Middle frontal gyrus (tissue), 1 donor: ENCODE measurements at regions not wholly inside any gene's neighbourhood (a gene's known extent, or its start where the extent isn't known, plus 50 kb on each side); places are given as distances from the start of the nearest gene placed in this dataset.
"Not testable (repeated sequence)": the region's sequence is repeated elsewhere in the genome, so short reads cannot be mapped to it uniquely, and the experiment has no call there.

Experiments used
- DNase-seq: peaks from one replicate; pipeline ENCODE4 v3.0.0-alpha.2; 2015; ENCODE audit warnings: low spot score; ENCODE audit errors: extremely low spot score

DNA sequence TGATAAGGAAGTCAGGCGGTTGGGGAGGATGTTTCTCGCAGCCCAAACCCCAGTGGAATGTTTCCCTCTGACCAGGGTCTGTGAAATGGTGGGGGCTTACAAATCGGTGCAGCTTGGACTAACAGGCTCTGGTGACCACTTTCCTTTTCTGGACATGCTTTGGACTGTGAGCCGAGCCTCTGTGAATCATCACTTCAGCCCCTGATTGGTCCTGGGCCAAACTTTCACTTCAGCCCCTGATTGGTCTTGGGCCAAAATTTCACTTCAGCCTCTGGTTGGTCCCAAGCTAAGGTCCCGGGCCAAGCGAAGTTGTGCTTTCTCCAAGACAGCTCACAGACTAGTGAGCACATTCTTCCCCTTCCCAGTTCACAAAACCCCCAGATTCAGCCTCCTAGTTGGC is 223.7 kb upstream of the ANKRD20A1 start:
- DNase-seq: not testable (repeated sequence)

DNA sequence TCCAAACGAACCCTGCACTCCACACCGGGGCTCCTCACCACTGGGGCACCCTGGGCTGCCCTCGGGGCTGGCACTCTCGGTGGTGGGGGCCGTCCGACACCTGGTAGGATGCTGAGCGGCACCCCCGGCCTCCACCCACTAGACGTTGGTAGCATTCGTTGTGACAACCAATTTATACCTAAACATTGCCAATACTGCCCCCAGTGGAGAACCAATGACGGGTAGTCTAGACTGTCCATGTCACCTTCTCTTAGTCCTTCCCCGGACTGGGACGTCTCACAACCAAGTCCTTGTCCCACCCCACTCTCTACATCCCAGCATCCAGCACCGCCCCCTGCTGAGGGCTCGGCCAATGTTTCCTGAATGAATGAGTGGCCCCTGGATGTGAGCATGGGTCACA is 246.8 kb upstream of the ANKRD20A1 start:
- not testable (repeated sequence) for DNase-seq

DNA sequence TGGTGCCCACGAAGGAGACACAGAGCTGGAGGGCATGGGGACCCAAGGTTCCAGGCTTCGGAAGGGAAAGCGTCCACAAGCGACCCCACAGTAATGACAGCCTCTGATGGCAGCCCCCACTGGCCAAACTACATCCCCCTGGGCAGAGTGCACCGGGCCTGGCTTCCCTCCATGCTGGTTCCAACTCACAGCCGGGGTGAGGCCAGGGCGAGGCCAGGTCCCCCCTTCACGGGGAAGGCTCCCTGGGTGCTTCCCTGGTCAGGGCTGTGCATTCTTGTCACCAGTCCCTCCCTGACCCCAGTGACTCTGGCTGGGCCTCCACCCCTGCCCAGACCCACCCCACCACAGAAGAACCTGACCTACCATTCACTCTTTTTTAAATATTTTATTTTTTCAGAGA is 248.9 kb upstream of the ANKRD20A1 start:
- not testable (repeated sequence) for DNase-seq

DNA sequence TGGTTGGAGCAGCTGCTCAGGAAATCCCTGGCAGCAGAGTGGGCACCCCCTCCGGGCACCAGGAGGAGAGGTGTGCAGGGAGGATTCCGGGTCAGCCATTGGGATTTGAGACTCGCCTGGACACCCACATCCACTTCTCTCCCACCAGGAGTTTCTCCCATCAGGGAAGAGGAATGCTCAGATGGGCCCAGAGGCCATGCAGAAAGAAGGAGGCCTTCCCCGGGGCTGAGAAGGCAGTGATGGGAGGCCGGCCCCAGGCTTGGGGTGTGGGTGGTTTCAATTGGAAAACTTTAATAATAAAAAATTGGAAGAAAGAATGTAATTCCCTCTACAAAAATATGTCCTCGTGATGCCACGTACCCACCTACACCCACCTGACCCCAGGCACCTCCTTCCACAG is 249.3 kb upstream of the ANKRD20A1 start:
- DNase-seq: not testable (repeated sequence)

DNA sequence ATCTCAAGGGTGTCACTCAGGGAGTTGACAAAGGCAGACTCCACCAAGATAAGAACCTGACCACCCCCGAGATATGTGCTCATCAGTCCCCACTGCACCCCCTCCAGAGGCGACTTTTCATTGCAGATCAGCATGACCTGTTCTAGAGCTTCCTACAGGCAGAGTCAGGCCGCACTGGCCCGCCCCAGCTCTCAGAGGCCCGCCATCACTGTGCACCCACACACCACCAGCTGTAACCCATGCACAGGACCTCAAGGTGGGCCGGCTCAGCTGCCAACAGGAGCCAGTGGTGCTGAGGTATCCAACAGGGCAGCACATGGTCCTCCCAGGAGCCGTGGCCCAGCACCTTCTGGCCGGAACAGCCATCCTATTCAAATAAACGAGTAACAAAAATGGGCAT is 253.6 kb upstream of the ANKRD20A1 start:
- DNase-seq: not testable (repeated sequence)

DNA sequence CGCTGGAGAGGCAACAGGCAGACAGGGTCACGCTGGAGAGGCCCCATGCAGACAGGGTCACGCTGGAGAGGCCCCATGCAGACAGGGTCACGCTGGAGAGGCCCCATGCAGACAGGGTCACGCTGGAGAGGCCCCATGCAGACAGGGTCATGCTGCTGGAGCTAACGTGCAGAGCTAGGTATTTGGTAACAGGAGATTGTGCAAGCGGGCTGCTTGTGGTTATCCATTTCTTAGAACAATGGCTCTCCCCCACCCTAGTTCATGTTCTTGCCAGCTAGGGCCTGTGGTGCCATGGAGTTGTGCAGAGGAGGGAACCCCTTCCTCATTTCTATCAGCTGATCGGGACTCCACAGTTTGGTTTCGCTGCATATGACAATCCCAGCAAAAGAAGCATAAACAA is 255.1 kb upstream of the ANKRD20A1 start:
- not testable (repeated sequence) for DNase-seq

DNA sequence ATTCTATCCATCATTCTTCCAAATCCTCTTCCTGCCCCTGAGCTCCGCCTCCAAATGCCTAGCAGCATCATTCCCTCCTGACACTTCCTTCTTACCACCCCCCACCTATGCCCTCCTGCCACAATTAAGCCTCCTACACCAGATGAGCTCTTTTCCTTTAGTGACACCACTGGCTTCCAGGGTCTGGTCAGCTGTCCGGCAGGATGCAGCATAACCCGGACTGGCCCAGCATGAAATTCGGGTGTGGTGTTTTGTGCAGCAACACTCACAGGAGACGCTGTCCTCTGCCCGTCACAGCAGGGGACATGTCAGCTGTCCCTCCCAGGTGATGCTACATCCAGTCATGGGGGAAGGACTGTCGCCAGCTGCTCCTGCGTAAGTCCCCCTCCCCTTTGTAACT is 266.3 kb upstream of the ANKRD20A1 start:
- DNase-seq: not testable (repeated sequence)

DNA sequence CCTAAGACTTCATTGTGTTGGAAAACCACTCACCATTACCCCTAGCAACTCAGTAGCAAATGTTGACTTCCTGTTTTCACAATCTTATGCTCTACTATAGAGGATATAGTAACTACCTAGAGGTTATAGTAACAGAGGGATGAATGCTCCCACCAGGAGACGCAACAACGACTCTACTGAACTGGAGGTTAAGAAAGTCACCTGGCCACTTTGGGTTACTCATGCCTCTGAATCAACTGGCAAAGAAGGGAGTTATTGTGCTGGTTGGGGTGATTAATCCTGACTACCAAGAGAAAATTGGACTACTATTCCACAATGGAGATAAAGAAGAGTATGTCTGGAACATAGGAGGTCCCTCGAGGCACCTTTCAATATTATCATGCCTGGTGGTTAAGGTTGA is 302.9 kb upstream of the ANKRD20A1 start:
- DNase-seq: not testable (repeated sequence)

DNA sequence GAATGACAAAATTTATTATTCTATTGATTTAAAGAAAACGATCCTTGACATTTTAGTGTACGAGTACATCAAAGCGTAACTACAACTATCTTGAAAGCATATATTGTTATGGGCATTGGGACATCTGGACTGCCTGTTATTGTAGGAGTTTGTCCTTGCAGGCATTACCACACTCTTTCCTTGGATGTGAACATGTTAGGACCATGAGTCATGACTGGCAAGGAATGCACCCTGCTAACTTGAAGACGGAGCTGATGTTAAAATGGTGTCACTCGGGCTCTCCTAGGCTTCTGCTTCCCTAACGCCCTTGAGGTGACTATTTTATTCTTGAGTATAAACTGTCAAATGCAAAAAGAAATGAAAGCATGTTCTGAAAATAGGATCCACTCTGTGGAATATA is 308.7 kb upstream of the ANKRD20A1 start:
- not testable (repeated sequence) for DNase-seq

DNA sequence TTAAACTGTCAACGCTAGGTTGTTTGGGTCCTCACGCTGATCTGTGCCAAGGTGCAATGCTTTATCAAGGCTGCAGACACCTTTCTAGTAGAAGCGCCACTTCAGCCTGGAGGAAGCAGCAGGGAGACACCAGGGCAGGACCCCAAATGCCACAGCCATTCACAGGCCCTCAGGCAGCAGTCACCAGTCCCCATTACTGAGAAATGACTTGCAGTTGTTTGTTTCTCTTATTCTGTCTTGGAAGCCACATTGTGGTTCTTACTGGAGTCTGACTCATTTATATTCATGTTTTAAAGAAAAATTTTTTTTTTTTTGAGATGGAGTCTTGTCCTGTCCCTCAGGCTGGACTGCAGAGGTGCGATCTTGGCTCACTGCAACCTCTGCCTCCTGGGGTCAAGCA is 328.9 kb upstream of the ANKRD20A1 start:
- DNase-seq: not testable (repeated sequence)

DNA sequence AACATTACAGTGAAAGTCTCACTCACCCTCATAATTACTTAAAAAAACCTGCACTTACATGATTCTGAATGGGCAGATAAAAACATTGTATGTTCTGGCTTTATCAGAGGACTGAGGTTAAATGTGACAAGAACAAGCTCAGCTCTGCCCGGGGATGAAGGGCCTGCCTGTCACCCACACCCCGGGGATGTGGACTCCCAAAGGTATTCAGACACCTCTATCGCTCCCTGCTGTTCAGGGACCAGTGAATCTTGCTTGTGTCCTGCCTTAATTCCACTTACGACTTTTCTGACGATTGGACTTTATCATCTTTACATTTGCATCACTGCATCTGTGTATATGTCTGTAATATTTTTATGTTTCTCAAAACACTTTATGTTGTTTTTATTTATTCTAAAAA is 341.8 kb upstream of the ANKRD20A1 start:
- not testable (repeated sequence) for DNase-seq

DNA sequence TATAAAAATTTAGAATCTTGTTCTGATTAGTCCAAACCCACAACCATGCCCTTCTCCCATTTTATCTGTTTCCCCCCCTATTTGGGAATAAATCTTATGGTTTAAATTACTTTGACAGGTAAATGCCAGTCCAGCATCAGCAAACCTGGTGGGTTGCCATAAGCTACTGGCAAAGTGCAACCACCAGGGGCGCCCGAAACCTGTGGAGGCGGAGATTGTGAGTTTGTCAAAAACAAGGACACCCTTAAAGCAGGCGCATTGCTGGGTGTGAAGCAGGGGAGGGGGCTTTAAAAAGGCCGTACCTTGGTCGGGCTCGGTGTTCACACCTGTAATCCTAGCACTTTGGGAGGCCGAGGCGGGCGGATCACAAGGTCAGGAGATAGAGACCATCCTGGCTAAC is 344.1 kb upstream of the ANKRD20A1 start:
- DNase-seq: not testable (repeated sequence)

DNA sequence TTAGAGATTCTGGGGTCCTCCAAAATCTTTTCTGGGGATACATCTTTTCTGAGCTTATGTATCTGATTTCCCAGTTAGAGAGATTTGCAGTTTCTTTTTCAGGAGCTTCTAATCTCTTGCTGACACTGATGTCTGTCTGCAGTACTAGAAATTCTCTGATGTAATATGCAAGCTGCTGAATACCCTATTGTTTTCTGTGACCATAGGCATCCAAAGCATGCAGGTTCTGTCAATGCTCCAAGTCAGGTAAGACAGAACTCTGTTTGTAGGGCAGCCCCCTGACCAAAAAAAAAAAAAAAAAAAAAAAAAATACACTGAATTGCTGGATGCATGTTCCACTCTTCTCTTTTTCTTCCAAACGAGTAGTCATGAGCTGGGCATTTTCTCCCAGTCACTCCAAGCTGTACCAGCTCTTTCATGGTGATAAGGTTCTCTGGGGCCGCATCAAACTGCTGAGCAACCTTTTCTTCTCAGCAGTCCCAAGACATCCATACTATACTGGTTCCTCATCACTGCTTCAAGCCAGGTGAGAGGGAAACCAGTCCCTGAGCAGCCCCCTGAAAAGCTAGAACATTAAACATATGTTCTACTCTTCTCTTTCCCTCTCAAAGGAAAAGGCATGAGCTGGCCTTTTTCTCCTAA is 354.9 kb upstream of the ANKRD20A1 start:
- not testable (repeated sequence) for DNase-seq

DNA sequence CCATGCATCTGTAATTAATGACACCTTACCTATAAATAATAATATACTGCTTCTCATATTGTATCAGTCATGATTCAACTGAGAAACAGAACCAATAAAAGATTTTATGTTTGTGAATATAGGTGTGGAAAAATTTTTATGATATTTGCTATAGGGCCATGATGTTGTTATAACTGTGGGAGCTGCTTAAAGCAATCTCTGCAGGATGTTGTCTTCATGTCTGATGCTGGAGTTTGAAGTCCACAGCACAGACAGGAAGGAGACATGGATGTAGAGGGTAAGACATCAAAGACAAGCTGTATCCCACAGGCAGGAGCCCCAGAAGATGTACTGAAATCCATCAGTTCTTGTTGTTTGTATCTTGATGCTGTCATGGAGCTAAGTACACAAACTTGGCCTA is 366.7 kb upstream of the ANKRD20A1 start:
- DNase-seq: not testable (repeated sequence)

DNA sequence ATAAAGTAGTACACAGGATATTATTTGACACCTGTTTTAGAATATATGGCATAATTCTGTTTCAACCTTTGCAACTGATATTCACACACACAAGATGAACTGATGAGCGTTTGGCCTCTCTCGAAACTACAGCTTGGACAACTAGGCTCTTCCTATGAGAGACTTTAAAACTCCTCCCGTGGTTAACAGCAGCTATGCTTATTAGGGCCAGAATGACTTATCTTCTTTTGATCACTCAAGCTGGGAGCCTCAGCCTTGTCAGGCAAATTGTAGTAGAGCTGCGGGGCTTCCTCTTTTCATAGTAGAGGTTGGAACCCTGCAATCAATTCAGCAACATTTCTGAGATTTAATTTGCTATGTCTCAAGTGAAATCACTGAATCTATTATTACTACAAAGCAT is 381.3 kb upstream of the ANKRD20A1 start:
- DNase-seq: not testable (repeated sequence)

DNA sequence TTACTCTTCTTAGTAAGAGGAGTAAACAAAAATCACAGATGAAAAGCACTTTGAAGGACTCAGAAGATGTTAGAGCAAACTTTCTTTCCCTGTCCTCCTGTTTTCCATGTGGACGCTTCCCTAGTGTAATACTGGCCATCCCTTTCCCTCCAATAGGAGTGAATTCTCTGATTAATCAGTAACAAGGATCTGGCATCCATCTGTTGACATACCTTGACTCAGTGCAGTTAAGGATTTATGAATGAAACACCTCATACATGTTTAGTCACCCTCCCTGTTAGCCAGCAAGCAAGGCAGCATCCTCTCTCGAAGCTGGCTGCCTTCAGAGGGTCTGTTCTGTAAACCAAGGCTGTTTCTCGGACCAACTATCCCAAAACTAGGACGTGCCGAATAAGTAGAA is 388.0 kb upstream of the ANKRD20A1 start:
- not testable (repeated sequence) for DNase-seq

DNA sequence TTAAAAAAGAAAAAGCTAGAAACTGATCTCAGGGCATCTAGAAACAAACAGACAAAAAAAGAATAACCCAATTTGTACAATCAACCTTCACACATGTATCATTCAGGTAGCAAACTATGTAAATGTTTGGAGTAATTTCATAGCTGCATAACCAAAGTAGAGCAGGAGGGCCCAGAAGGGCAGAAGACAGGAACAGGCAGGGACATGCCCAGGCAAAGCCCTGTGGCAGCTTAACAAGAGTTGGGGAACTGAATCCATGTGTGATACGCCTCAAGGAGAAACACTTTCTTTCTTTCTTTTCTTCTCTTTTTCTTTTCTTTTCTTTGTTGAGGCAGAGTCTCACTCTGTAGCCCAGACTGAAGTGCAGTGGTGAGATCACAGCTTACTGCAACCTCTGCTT is 390.4 kb upstream of the ANKRD20A1 start:
- not testable (repeated sequence) for DNase-seq

DNA sequence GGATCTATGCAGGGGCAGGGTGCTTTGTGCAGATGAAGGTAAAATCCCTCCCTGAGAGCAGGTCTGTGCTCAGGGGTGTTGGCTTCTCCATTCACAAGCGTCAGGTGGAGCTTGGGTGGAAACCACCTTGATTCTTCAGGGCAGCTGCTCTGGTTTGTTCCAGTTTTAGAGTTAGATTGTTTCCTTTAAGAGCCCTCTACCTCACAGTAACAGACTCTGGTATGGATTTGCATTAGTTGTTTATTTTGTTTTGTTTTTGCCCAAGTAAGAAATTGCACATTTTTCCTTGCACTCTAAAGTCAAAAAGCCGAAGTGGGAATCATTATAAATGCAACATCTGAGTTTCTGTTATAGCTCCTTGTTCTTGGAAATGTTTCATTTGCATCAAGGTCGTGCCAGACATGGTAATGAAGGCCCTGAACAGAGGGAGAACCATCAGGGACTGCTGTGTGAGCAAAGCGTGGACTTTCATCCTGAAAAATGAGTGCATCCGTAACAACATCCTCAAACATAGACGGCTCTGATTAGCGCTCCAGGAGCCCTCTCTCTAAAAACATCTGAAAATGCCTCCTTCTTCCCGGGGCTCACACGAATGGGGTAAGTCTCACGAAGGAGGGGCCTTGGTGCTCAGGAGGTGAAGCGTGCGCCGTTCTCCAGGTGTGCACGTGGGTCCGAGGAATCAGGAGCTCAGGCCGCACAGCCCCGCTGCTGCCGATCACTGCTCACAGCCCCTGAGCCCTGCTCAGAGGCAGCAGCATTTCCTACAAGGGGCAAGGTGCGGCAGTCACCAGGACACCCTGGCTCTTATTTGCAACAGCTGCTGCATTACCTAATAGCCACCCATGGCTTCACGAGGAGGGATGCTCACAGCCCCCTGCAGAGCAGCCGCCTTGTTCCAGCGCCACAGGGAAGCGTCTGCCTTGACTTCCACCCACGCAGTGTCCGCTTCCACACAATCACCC is 396.7 kb upstream of the ANKRD20A1 start:
- DNase-seq: not testable (repeated sequence)

DNA sequence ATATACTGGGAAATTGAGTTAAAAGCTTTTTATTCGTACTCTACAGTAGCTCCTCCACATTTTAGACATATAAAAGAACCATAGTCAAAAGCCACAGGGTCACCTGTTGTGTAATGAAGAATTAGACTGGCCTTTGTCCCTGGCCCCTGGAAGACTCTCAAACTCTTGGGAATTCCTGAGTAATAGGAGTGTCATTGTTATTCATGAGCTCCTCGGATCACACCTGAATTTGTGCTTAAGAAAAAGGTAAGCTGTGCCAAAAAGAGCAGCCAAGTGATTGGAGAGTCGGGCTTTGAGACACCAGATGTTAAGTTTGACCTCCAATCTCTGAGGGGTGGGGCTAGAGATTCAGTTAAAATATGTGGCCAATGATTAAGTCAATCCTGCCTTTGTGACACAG is 405.8 kb upstream of the ANKRD20A1 start:
- not testable (repeated sequence) for DNase-seq

DNA sequence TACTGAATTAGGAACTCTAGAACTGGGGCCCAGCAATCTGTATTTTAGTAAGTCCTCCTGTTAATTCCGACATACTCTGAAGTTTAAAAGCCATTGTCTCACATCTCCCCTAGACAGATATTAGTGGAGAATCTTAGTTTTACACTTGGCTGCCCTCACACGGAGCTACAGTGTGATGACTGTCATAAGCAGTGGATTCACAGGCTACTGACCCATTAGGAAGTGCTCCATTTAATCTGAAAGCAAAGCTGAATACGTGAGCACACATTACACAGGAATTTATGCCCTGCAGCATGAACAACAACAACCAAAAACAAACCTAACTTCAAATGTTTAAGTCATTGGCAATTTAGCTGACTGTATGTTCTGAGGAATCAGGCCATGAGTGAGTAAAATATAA is 416.4 kb upstream of the ANKRD20A1 start:
- DNase-seq: not testable (repeated sequence)

DNA sequence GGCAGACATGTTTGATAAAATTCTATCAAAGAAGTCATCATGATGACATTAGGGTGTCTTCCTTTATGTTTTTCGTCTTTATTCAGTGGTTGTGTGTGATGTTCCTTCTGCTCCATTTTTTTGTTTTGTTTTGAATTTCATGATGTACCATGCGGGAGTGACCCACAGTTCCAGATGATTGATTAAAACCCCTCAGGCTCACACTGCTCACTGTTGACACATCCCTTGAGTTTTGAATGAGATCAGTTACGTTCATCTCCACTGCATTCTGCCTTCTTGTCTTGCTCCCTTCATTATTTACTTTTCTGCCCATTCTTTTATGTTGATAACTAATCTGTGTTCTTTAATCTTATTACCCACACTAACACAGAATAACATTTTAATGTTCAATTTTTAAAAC is 421.7 kb upstream of the ANKRD20A1 start:
- not testable (repeated sequence) for DNase-seq

DNA sequence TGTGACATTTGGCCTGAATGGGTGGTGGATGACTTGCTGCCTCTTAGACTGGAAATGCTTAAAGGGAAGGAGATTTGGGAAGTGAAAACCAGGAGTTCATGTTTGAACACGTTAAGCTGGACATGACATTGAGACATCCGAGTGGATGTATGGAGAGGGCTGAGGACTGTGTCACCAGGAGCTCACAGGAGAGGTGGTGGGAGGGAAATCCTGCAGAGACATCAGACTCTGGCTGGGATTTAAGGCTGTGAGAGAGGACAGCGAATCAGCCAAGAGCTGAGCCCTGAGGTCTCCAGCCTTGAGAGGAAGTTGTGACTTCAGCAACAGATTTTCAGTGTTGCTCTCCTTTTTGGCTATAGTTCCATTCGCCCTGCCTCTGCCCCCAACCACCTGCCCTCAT is 432.5 kb upstream of the SPATA31A3 start:
- not testable (repeated sequence) for DNase-seq
